GM18505 (cell line): ENCODE measurements at regions not wholly inside any gene's neighbourhood (a gene's known extent, or its start where the extent isn't known, plus 50 kb on each side); places are given as distances from the start of the nearest gene placed in this dataset.

ENCODE experiments used
- ATAC-seq: cut with Tn5 transposase; IDR thresholded peaks from one replicate; pipeline ENCODE4 v1.9.1; 2021; ENCODE audit not compliant: unreplicated experiment
- POLR2A ChIP-seq: IDR thresholded peaks from 4 replicates; pipeline ENCODE4 v1.6.1; 2011; ENCODE audit warnings: borderline replicate concordance; ENCODE audit not compliant: insufficient read depth, insufficient read length; ENCODE audit errors: extremely low read depth

DNA sequence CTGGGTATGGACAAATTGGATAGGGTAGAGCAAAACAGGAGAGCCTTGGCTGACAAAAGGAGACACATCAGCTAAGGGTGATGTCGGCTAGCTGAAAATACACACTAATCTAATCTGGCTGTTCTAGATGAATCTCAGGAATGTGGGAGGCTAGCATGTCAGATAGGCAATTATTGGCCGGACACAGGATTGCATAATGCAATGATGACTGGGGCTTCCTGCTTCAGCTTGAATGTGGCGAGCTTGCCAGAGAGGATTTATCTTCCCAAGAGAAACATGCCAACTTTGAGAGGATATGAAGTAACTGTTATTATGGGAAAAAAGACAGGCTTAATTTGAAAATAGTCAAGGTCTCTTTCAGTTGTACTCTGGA, 102.4 kb downstream of the TRIB2 start:
- TF ChIP-seq POLR2A = no peak
- ATAC-seq = no peak

DNA sequence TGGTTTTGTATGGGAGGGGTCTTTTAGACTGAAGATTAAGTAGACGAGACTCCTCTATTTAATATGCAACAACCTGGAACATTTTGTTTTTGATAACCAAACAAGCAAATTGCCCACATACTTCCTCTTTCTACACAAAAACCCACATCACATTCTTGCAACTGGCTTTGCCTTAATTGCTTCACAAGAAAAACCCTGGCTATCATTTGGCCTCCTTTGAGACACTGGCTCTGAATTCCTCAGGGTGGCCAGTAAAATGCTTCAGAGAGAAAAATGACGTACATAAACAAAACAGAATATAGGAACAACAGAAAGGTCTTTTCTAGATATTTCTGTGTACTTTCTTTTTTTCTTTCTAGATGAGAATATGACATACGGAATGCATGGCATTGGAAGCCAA, 103.0 kb downstream of the TRIB2 start:
- TF ChIP-seq POLR2A = no peak
- ATAC-seq = no peak

DNA sequence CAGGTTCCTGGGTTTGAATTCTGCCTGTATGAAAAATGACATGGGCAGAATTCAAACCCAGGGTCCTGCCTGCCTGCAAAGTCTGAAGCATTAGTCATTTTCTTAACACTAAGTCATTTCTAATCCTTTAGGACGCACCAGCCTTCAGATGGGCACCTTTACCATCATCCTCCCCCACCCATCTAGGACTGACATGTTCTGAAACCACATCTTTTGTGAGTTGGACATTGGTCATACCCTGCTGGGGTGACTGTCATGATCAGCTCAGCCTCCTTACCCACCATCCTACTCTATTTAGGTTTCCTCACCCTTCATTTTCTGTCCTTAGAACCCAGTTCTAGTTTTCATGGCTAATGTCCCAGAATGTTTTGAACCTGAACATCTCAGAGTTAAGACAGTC, 104.9 kb downstream of the TRIB2 start:
- no peak for ATAC-seq
- TF ChIP-seq POLR2A = no peak

DNA sequence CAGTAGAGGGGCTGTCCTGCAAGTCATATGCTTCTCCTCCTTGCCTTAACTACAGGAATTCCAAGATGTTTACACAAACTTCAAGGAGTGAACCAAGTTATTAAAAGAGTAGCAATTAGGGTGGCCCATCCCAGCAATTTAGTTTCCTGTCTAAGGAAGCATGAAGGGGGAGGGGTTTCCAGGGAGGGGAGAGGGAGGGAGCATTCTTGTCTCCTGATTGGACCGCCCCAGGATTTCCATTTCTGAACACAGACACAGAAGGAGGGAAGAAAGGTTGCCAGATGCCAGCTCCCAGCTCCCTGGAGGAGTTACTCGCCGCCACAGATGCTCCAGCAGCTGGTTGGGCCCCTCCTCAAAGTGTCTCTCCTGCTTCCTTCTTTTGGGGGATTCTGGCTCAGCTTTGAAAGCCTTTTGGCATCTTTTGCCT, 107.6 kb downstream of the TRIB2 start:
- TF ChIP-seq POLR2A = no peak
- no peak for ATAC-seq

DNA sequence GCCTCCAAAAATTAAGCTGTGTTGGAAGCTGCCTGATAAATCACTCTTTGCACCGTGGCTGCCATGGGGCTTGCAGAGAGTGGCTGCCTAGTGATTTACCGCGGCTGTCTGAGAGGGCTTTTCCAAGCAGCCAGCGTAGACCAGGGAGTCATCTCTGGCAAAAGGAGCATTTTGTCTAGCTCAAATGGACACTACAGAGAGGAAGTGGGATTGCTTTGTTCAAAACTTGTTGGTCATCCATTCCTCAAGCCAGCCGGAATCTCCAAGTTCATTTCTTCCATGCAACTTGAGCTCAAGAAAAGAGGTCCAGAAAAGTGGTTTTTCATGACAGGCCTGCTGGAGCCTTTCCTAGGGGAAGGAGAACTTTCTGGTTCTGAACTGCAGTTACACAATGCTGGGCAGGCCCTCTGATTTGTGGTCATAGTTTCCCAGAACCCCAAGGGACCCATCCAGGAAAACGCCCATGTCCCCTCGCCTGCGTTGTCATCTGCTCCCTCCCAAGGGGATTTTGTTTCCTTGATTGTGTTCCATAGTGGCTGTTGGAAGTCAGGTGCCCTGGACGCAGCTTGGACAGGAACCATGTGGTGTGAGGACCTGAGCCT, 108.1 kb downstream of the TRIB2 start:
- no peak for TF ChIP-seq POLR2A
- ATAC-seq = no peak

DNA sequence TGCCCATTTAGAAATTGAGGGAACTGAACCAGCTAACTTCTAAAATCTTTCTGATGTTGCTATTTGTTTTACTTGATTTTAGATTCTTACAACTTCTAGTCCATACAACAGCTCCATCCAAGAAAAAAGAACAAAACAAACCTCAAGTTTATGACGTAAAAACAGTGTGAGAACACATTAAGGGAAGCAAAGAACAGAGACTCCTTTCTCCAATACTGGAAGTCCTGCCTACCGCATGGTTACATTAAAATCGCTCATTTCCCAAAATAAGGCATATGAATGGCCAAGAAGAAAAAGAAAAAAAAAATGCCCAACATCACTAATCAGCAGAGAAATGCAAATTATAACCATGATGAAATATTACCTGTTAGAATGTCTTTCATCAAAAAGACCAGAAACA, 110.0 kb downstream of the TRIB2 start:
- no peak for TF ChIP-seq POLR2A
- no peak for ATAC-seq

DNA sequence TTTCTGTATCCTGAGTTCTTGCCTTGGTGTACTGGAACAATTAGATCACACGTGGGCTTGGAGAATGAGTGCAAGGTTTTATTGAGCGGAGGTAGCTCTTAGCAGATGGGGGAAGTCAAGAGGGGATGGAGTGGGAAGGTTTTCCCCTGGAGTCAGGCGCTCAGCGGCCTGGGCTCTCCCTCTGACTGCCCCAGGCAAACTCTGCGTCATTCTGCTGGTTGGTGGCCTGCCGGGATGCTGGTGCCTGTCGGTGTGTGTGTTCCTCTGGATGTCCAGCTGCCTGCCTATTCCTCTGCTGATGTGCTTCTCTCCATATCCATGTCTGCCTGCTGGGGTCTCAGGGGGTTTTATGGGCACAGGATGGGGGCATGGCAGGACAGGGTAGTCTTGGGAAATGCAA, 111.0 kb downstream of the TRIB2 start:
- no peak for TF ChIP-seq POLR2A
- no peak for ATAC-seq

DNA sequence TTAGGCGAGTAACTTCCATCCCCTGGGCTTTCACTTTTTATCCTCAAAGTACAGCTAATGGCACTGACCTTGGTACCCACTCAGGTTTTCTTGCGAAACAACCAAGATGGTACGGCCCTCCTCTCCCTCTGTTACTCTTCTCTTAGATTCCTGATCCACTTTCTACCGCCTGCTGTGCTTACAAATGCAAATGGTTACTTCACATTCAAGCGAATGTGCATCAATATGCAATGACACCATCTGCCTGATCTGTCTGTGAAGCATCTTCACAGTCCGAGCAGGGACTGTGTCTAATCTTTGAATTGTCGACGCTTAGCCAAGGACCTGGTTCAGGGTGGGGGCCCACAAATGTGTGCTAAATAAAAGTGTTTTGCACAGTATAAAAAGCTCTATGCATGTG, 112.2 kb downstream of the TRIB2 start:
- ATAC-seq = no peak

DNA sequence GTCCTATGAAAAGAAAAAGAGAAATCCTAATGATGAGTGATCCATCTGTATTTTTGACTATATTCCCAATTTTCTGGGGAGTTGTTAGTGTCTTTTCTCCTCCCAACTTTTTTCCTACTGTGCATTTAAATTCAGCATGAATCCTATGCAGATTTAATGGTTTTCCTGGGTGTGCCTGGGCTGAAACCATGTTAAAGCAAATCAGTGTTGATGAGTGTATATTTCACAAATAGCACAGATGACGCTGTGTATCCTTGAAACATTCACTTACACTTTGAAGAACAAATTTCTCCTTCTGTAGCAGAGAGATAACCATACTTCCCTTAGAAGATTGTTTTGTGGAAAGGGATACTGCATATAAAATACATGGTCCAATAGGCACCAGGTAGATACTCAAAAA, 114.3 kb downstream of the TRIB2 start:
- TF ChIP-seq POLR2A = no peak
- no peak for ATAC-seq

More for the DNA sequence above, 112.2 kb downstream of the TRIB2 start:
- no peak for TF ChIP-seq POLR2A

DNA sequence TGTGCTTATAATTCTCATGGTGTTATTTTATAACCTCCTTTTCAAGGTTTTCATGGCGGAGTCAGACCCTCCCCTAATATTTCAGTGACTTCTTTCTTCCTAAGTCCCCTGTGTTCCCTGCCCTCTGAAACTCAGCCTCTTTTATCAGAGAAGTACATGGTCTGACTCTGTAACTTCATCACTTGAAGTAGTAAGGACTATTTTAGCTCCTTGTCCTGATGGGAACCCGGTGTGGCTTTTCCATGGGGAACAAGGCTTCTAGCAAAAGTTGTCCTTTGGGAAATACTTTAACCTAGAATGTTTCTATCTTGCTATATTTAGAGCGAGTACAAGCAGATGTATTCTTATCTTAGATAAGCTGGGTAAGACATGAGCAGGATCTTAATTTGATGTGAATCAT, 117.5 kb downstream of the TRIB2 start:
- ATAC-seq = no peak
- no peak for TF ChIP-seq POLR2A

DNA sequence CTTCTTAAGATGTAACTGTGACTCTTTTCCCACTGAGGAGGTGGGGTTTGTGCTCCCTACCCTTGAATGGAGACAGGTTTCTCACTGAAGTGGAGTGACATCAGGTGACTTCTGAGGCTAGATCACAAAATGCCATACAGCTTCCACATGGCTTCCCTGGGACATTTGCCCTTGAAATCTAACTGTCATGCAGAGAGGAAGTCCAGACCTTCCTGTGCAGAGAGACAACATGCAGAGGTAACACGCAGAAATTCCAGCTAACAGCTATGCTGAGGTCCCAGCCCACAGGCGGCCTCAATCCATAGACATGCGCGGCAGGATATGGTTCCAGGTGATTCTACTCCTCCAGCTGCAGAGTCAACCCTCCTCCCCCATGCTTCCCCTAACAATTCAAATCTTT, 119.0 kb downstream of the TRIB2 start:
- no peak for TF ChIP-seq POLR2A
- no peak for ATAC-seq

DNA sequence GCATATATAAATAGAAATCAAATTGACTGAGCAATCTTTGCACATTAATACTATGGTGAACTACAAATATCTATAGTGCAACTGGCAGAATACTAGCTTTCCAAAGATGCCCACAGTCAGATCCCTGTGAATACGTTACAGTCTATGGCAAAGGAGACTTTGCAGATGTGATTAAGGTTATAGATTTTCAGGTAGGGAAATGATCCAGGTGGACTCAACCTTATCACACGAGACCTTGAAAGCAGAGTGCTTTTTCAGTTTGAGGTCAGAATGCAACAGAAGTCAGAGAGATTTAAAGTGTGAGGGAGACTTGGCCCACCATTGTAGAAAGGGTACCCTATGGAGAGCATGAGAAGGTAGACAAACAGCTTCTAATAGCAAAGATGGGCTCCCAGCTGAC, 122.6 kb downstream of the TRIB2 start:
- ATAC-seq = no peak

DNA sequence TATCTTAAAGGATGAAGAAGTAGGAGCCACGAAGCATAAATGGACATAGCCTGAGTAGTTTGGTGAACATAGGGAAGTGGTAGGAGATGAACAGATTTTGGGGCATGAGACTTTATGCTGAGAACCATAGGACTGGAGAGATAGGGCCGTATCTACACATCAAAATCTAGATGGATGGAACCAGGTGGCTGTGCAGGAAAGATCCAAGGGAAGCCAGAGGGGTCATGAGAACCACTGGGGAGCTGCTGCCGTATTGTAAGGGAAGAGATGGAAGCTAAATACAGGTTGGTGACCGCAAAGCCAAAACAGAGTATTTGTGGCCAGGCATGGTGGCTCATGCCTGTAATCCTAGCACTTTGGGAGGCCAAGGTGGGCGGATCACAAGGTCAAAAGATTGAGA, 124.3 kb downstream of the TRIB2 start:
- ATAC-seq = no peak
- TF ChIP-seq POLR2A = no peak

More for the DNA sequence above, 122.6 kb downstream of the TRIB2 start:
- TF ChIP-seq POLR2A = no peak

DNA sequence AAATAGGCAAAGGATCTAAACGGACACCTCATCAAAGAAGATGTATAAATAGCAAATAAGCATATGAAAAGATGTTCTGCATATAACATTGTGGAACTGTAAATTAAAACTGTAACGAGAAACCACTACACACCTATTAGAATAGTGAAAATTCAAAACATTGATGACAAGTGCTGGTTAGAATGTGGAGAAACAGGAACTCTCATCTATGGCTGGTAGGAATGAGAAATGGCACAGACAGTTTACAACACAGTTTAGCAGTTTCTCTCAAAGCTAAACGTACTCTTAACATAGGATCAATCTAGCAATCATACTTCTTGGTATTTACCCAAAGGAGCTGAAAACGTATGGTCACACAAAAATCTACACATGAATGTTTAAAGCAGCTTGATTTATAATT, 126.2 kb downstream of the TRIB2 start:
- ATAC-seq = no peak
- TF ChIP-seq POLR2A = no peak

DNA sequence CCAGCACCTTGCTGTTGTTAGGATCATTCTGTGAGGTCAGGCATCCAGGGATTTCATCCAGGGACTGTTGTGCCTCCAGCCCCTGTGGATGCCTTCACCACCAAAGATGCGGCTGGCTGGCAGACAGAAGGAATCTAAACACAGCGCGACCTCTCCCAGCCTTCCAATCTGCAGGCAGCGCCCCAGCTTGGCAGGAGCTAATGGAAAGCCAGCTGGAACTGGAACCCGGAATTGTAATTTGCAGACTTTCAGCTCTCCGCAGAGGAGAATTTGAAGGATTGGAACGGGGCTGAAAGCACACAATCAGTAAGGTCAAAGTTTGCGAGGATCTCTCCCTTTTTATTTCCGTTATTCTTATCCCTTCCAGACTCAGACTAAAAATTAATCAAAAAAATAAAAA, 127.8 kb downstream of the TRIB2 start:
- no peak for ATAC-seq
- no peak for TF ChIP-seq POLR2A
